Hepatic stellate cell (primary cell): ENCODE measurements at regions not wholly inside any gene's neighbourhood (a gene's known extent, or its start where the extent isn't known, plus 50 kb on each side); places are given as distances from the start of the nearest gene placed in this dataset.

Experiments used
- DNase-seq: peaks from one replicate; pipeline ENCODE4 v3.0.0; 2011; ENCODE audit warnings: low spot score

GRCh38 chr10:3691482-3691881, 93.5 kb downstream of the KLF6 start:
- no peak for DNase-seq

DNA sequence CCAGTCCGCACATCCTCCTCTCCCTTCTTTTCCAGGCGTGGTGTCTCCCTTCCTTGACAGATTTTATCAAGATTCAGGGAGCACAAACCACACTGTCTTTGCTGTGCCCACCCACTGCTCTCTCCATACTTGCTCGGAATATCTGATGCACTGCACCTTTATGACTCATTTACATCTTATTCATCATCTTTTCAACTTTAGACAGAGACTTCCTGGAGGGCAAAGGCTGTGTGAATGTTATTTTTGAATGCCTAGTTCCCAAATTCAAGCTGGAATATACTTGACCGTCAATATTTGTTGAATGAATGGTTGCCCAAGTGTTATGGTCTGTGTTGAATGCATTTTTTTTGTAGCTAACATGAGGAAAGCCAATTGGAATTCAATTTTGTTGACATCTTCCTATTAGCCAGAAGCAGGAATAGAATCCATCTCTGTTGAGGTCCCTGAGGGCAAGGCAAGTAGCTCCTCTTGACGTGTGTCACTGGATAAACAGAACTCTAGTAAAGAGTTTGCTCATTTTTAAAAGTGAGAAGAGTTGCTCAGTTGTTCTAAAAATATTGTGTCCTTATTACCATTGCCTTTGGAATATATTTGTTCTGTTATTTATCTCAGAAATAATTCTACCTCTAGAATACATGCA, 95.0 kb downstream of the KLF6 start:
- DNase-seq = peak; percentile 29

GRCh38 chr10:3687510-3688081, 97.4 kb downstream of the KLF6 start:
- no peak for DNase-seq

DNA sequence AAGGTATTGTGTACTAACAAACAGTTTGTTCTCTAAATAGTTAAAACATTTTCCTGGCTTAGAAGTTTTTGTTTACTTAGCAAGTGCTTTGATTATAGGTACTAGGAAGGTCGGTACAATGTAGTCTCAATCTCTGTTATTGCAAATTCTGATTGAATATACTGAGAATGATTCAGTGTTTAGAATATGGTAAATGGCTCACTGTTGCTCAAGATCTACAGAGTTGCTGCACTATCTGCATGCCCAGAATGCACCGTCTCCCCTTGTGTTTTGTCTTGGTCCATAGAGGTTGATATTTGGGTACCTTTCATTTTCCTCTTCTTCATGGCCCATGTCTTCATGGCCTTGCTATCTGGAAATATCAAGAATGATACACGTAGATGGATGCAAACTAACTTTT, 99.6 kb downstream of the KLF6 start:
- DNase-seq = no peak

GRCh38 chr10:3684891-3685290, 100.1 kb downstream of the KLF6 start:
- DNase-seq = no peak

DNA sequence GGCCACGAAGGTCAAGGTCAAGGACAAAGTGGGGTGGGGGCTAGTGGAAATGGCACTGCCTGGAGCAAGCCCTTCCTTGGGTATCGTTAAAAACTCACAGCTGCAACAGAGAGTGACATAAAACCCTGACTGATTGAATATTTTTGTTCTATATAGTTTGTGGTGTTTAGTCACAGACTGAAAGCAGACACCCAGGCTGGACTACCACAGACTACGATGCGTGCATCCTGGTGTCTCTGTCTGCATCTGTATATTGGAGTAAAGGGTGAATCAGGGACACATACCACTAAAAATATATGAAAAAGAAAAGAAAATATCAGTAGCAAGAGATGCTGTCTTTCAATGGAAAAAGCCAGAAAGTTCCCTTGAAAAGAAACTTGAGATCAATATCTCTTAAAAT, 101.4 kb downstream of the KLF6 start:
- DNase-seq = no peak

DNA sequence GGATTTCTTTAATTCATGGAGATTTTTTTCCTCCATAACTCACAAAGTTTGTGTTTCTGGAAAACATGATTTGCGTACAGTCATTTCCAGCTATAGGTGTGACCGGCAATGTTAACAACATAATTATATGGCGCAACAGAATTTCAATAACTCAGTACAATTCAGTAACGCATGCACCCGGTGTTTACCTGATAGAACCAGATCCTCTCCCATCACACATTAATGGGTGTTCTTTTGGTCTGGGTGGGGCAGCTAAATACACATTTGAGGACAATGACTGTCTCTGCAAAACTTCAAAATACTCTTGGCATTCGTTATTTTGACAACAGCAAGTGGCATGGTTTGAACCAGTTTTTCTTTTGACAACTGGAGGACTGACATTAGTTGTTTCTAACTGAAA, 102.3 kb downstream of the KLF6 start:
- DNase-seq = no peak

GRCh38 chr10:3681642-3682554, 103.1 kb downstream of the KLF6 start:
- no peak for DNase-seq

DNA sequence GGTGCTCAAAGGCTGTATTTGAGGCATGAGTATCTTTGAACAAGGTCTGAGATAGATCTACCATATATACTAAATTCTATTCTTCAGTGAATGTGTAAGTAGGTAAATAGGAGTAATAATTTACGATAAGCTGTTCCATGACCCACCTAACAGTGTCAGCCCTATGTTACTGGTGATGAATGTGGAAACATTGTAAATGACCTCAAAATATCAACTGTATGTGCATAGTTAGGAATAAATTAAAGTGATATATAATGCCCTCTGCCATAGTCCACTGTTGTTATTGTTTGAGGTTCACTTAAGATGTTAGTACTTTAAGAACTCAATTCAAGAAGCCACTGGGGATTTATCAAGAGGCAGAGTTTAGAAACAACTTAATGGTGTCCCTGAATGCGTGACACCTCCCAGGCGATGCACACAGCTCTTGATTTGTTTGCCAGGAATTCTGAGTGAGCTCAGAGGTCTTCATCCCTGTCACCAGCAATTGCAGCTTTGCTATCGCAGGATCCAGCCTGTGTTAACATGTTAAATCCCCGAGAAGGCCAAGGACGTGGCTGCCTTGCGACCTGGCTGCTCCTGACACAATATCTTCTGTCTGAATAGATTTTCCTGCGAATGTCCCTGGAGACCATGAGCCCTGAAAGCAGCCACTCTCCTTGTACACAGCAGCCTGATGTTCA, 104.9 kb downstream of the KLF6 start:
- no peak for DNase-seq

- DNase-seq = no peak
These were observed 106.3 kb downstream of the KLF6 start for GRCh38 chr10:3678629-3679227.

GRCh38 chr10:3676564-3676963, 108.4 kb downstream of the KLF6 start:
- no peak for DNase-seq

- DNase-seq = no peak
These were observed 112.8 kb downstream of the KLF6 start for GRCh38 chr10:3672220-3672619.

- no peak for DNase-seq
These were observed 113.5 kb downstream of the KLF6 start for GRCh38 chr10:3671386-3671955.

DNA sequence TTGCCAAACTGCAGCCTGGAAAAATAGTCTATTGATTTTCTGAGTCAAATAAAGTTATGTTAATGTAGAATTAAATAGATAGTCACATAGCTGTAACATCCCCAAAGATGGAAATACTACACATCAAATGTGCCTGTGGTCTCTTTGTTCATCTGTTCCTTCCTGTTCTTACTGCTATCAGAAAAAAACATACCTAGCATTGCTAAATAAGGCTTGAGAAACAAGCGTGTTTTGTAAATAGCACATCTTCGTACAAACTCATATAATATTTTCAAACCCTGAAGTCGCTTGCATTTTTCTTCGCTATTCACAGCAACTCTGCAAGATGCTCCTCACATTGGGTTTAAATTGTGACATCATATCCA, 116.1 kb downstream of the KLF6 start:
- no peak for DNase-seq

DNA sequence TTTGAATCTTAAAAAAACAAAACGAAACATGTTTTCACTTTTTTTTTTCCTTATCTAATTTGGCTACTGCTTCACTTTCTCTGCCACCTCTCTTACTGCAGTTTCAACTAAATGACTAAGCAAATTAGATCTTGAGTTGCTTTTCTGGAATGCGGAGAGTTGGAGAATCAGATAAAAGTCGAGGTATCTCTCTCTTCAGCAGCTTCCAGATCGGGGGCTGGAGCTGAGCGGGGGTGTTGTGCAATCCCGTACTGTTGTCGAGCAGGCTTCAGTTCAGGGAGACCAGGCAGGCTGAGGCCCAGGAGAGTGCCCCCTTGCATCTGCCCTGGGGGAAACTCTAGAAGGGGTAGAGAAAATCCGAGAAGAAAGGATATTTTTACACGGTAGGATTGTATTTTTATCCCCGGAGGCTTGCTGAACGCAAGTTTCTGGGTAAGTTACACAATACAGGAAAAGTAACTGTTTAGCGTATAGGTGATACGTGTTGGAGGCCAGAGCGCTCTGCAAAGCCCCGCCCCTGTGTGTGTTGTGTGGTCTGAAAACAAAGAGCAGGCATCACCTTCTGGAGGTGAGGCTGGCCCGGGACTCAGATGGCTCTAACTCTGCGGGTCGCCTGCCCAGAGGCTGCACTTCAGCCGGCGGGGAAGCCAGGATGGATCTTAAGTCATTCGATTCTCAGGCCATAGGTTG, 116.6 kb downstream of the KLF6 start:
- DNase-seq = no peak

GRCh38 chr10:3666525-3667302, 118.3 kb downstream of the KLF6 start:
- DNase-seq = no peak

GRCh38 chr10:3665316-3665908, 119.6 kb downstream of the KLF6 start:
- no peak for DNase-seq

- no peak for DNase-seq
These were observed 122.2 kb downstream of the KLF6 start for GRCh38 chr10:3662775-3663174.

DNA sequence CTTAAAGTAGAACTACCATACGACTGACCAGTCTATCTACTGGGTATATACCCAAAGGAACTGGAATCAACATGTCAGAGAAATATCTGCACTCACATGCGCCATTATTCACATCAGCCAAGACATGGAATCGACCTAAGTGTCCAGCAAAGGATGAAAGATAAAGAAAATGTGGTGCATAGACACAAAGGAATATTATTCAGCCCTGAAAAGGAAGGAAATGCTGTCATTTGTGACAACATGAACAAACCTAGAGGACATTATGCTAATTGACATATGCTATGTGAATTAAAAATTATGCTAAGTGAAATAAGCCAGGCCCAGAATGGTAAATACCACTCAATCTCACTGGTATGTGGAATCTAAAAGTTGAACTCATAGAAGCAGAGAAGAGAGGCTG, 123.7 kb downstream of the KLF6 start:
- DNase-seq = no peak

DNA sequence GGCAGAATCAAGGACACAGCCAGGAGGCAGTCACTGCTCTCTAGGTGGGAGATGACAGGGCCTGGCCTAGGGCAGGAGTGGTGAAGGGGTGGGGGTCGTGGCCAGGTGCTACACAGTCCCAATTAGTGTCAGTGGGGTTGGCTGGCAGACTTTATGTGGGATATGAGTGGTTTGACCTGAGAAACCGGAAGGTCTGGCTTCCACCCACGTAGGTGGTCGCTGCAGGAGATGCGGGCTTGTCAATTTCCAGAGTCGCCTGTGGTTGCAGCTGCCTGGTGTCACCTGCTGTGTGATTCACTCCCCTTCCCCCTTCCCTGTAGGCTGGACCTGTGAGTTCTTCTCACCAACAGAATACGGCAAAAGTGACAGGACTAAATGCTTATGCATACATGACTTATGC, 124.3 kb downstream of the KLF6 start:
- no peak for DNase-seq
